Activated CD8-positive, alpha-beta T cell treated with anti-CD3 and anti-CD28 coated beads for 36 hours (primary cell): ENCODE measurements at regions not wholly inside any gene's neighbourhood (a gene's known extent, or its start where the extent isn't known, plus 50 kb on each side); places are given as distances from the start of the nearest gene placed in this dataset.

ENCODE experiments used
- ATAC-seq: fragments of 200-7000 bp; cut with Tn5 transposase; one replicate; pipeline ENCODE4 v1.10.0; 2021; ENCODE audit warnings: mild to moderate bottlenecking, moderate library complexity
- CTCF ChIA-PET: fragments of 350-600 bp; sonication (Branson Sonifier 250); formaldehyde crosslinking; loops from one replicate; lab custom pipeline; 2021; ENCODE audit warnings: antibody characterized with exemption; lab: Charles Lee
- POLR2A ChIA-PET: fragments of 350-600 bp; sonication (Branson Sonifier 250); formaldehyde crosslinking; loops from one replicate; lab custom pipeline; 2021; ENCODE audit warnings: antibody characterized with exemption; lab: Charles Lee
- DNase-seq: peaks from one replicate; pipeline ENCODE4 v3.0.0-alpha.2; 2020
- H3K27ac Mint-ChIP-seq: one replicate; pipeline ENCODE4 v1.8.0; 2021; ENCODE audit warnings: mild to moderate bottlenecking, mixed read lengths
- H3K27me3 Mint-ChIP-seq: one replicate; pipeline ENCODE4 v1.8.0; 2021; ENCODE audit warnings: mixed read lengths
- H3K36me3 Mint-ChIP-seq: one replicate; pipeline ENCODE4 v1.8.0; 2021; ENCODE audit warnings: low read depth, mixed read lengths
- H3K4me1 Mint-ChIP-seq: one replicate; pipeline ENCODE4 v1.8.0; 2021; ENCODE audit warnings: low read depth, mixed read lengths
- H3K4me3 Mint-ChIP-seq: one replicate; pipeline ENCODE4 v1.8.0; 2021; ENCODE audit warnings: mild to moderate bottlenecking, moderate library complexity, mixed read lengths
- H3K9me3 Mint-ChIP-seq: one replicate; pipeline ENCODE4 v1.8.0; 2021; ENCODE audit warnings: mixed read lengths
- CTCF ChIP-seq: fragments of 200-600 bp; IDR thresholded peaks from one replicate; pipeline ENCODE4 v1.8.0; 2022; ENCODE audit warnings: antibody characterized with exemption, mild to moderate bottlenecking
- intact Hi-C: fragments of 100-400 bp; cut with micrococcal nuclease; formaldehyde crosslinking; loops from one replicate; pipeline ENCODE4 v1.10.0; 2022

GRCh38 chr20:6577451-6577850 is 190.0 kb upstream of the BMP2 start:
- no peak overlapping the region for H3K27ac Mint-ChIP-seq
- no peaks in the 10 kb centered on the region for H3K27me3 Mint-ChIP-seq
- H3K4me1 Mint-ChIP-seq = no peaks in the 10 kb centered on the region
- no peak for DNase-seq
- no peaks in the 10 kb centered on the region for H3K36me3 Mint-ChIP-seq
- intact Hi-C loops = no loop called here
- peaks cover 7% of the 10 kb centered on the region for H3K9me3 Mint-ChIP-seq
- no peak overlapping the region for H3K4me3 Mint-ChIP-seq
- ChIA-PET CTCF (no interaction called here), POLR2A (no interaction called here)
- no peak for TF ChIP-seq CTCF
- no peak for ATAC-seq

- POLR2A ChIA-PET = no interaction called here
- TF ChIP-seq CTCF = no peak
- Mint-ChIP-seq H3K4me1 (no peaks in the 10 kb centered on the region), H3K36me3 (no peaks in the 10 kb centered on the region), H3K4me3 (no peak overlapping the region), H3K27me3 (no peaks in the 10 kb centered on the region), H3K27ac (no peak overlapping the region), H3K9me3 (peaks cover 5% of the 10 kb centered on the region)
- intact Hi-C loops = no loop called here
- CTCF ChIA-PET = no interaction called here
- DNase-seq = no peak
- ATAC-seq = no peak
Observed at GRCh38 chr20:6576726-6577125, 190.8 kb upstream of the BMP2 start.

- peaks cover 5% of the 10 kb centered on the region for H3K9me3 Mint-ChIP-seq
Observed at GRCh38 chr20:6575912-6576401, 191.5 kb upstream of the BMP2 start.

GRCh38 chr20:6566821-6567220 is 200.7 kb upstream of the BMP2 start:
- DNase-seq (no peak), ATAC-seq (no peak)
- Mint-ChIP-seq H3K36me3 (no peaks in the 10 kb centered on the region), H3K27ac (no peak overlapping the region), H3K4me1 (no peaks in the 10 kb centered on the region), H3K9me3 (peaks cover 4% of the 10 kb centered on the region), H3K4me3 (no peak overlapping the region), H3K27me3 (peaks cover 3% of the 10 kb centered on the region)
- TF ChIP-seq CTCF = no peak
- CTCF ChIA-PET = no interaction called here
- POLR2A ChIA-PET = interaction anchor here (0.6 kb wide), 1 partner anchor 1379 kb away, joined by 3 read pairs; no protein-coding TSS in a partner anchor
- intact Hi-C loops = no loop called here

More at GRCh38 chr20:6575912-6576401, 191.5 kb upstream of the BMP2 start:
- H3K27ac Mint-ChIP-seq = no peak overlapping the region
- no peaks in the 10 kb centered on the region for H3K4me1 Mint-ChIP-seq
- no peaks in the 10 kb centered on the region for H3K36me3 Mint-ChIP-seq
- TF ChIP-seq CTCF = no peak
- CTCF ChIA-PET = no interaction called here
- no peak for ATAC-seq
- H3K27me3 Mint-ChIP-seq = no peaks in the 10 kb centered on the region
- DNase-seq = no peak
- intact Hi-C loops = no loop called here
- H3K4me3 Mint-ChIP-seq = no peak overlapping the region
- POLR2A ChIA-PET = no interaction called here

- Mint-ChIP-seq H3K4me1 (no peaks in the 10 kb centered on the region), H3K4me3 (no peak overlapping the region), H3K9me3 (peaks cover 1% of the 10 kb centered on the region), H3K27me3 (no peaks in the 10 kb centered on the region), H3K27ac (no peak overlapping the region), H3K36me3 (no peaks in the 10 kb centered on the region)
- intact Hi-C loops = no loop called here
- CTCF ChIA-PET = no interaction called here
- DNase-seq (no peak), ATAC-seq (no peak)
- POLR2A ChIA-PET = no interaction called here
- TF ChIP-seq CTCF = no peak
Observed at GRCh38 chr20:6562111-6562510, 205.4 kb upstream of the BMP2 start.
